HG02759 (cell line): ENCODE measurements at regions not wholly inside any gene's neighbourhood (a gene's known extent, or its start where the extent isn't known, plus 50 kb on each side); places are given as distances from the start of the nearest gene placed in this dataset.

Experiments
- ATAC-seq: cut with Tn5 transposase; IDR thresholded peaks from one replicate; pipeline ENCODE4 v1.9.1; 2021; ENCODE audit warnings: mild to moderate bottlenecking, moderate library complexity; ENCODE audit not compliant: unreplicated experiment

GRCh38 chr3:111339017-111339416 is 203.0 kb upstream of the CD96 start:
- ATAC-seq: no peak

GRCh38 chr3:111351334-111351733 is 190.7 kb upstream of the CD96 start:
- no peak for ATAC-seq

- ATAC-seq: no peak
These were observed 189.4 kb upstream of the CD96 start for GRCh38 chr3:111352585-111352984.

- no peak for ATAC-seq
These were observed 182.6 kb upstream of the CD96 start for GRCh38 chr3:111359261-111360030.

GRCh38 chr3:111362381-111363009 is 179.5 kb upstream of the CD96 start:
- no peak for ATAC-seq

GRCh38 chr3:111366515-111366914 is 175.5 kb upstream of the CD96 start:
- no peak for ATAC-seq

- no peak for ATAC-seq
These were observed 173.9 kb upstream of the CD96 start for GRCh38 chr3:111368056-111368455.

GRCh38 chr3:111369958-111370357 is 172.0 kb upstream of the CD96 start:
- ATAC-seq: no peak

GRCh38 chr3:111373239-111373638 is 168.8 kb upstream of the CD96 start:
- no peak for ATAC-seq

- no peak for ATAC-seq
These were observed 168.1 kb upstream of the CD96 start for GRCh38 chr3:111373861-111374260.

- no peak for ATAC-seq
These were observed 156.0 kb upstream of the CD96 start for GRCh38 chr3:111385971-111386495.

- no peak for ATAC-seq
These were observed 149.1 kb upstream of the CD96 start for GRCh38 chr3:111392894-111393398.

GRCh38 chr3:111412656-111413055 is 129.3 kb upstream of the CD96 start:
- no peak for ATAC-seq

GRCh38 chr3:111414531-111414930 is 127.5 kb upstream of the CD96 start:
- ATAC-seq: no peak

- no peak for ATAC-seq
These were observed 127.0 kb upstream of the CD96 start for GRCh38 chr3:111415018-111415417.

GRCh38 chr3:111418391-111418790 is 123.6 kb upstream of the CD96 start:
- ATAC-seq: no peak

GRCh38 chr3:111428301-111428700 is 113.7 kb upstream of the CD96 start:
- no peak for ATAC-seq

- no peak for ATAC-seq
These were observed 106.9 kb upstream of the CD96 start for GRCh38 chr3:111434941-111435622.

GRCh38 chr3:111438283-111438682 is 103.7 kb upstream of the CD96 start:
- ATAC-seq: no peak

GRCh38 chr3:111454551-111454950 is 87.4 kb upstream of the CD96 start:
- no peak for ATAC-seq

GRCh38 chr3:111465081-111465670 is 76.8 kb upstream of the CD96 start:
- ATAC-seq: no peak
